Fibroblast of lung (primary cell): ENCODE measurements at regions not wholly inside any gene's neighbourhood (a gene's known extent, or its start where the extent isn't known, plus 50 kb on each side); places are given as distances from the start of the nearest gene placed in this dataset.
A peak's percentile ranks its signal among the peaks of the same experiment; 100 is the strongest.

Experiments
- DNase-seq, 2 donors: peaks; one replicate each; pipeline versions ENCODE4 v3.0.0 to v3.0.0-alpha.2; 2010; ENCODE audit warnings: low read depth in 2 of 2
- H2AFZ ChIP-seq: 2 replicates; pipeline ENCODE4 v1.5.1; 2012; ENCODE audit warnings: low read length, control low read depth, inconsistent platforms
- H3K27ac ChIP-seq: 2 replicates; pipeline ENCODE4 v1.5.1; 2011; ENCODE audit warnings: low read length, control low read depth; ENCODE audit not compliant: insufficient read depth
- H3K27me3 ChIP-seq: 2 replicates; pipeline ENCODE4 v1.5.1; 2011; ENCODE audit warnings: mild to moderate bottlenecking, low read length; ENCODE audit not compliant: control insufficient read depth, insufficient read depth
- H3K36me3 ChIP-seq: 2 replicates; pipeline ENCODE4 v1.5.1; 2011; ENCODE audit warnings: low read length; ENCODE audit not compliant: control insufficient read depth, insufficient read depth
- H3K4me1 ChIP-seq: 2 replicates; pipeline ENCODE4 v1.5.1; 2011; ENCODE audit warnings: low read length; ENCODE audit not compliant: control insufficient read depth, insufficient read depth; ENCODE audit errors: extremely low read depth
- H3K4me2 ChIP-seq: 2 replicates; pipeline ENCODE4 v1.5.1; 2011; ENCODE audit warnings: low read length, control low read depth; ENCODE audit not compliant: insufficient read depth; ENCODE audit errors: extremely low read depth
- H3K4me3 ChIP-seq, 4 experiments: fragments of 200-600 bp in 1 of 4; sonication (generic) in 1 of 4; replicated peaks in 1 of 4; 2 replicates each; pipeline ENCODE4 v1.5.1; 2011 to 2016; ENCODE audit warnings: low read length in 4 of 4, low read depth in 3 of 4, mild to moderate bottlenecking in 3 of 4, control low read depth in 2 of 4, inconsistent platforms in 1 of 4, mixed read lengths in 1 of 4; ENCODE audit not compliant: insufficient read depth in 1 of 4; ENCODE audit errors: control extremely low read depth in 1 of 4
- H3K79me2 ChIP-seq: 2 replicates; pipeline ENCODE4 v1.5.1; 2012; ENCODE audit warnings: mild to moderate bottlenecking, low read length, inconsistent platforms; ENCODE audit not compliant: control insufficient read depth, insufficient read depth
- H3K9ac ChIP-seq: 2 replicates; pipeline ENCODE4 v1.5.1; 2011; ENCODE audit warnings: mild to moderate bottlenecking, low read length, control low read depth; ENCODE audit not compliant: insufficient read depth
- H3K9me3 ChIP-seq: 2 replicates; pipeline ENCODE4 v1.5.1; 2012; ENCODE audit warnings: low read depth, low read length; ENCODE audit not compliant: control insufficient read depth, insufficient read depth
- H4K20me1 ChIP-seq: 2 replicates; pipeline ENCODE4 v1.5.1; 2011; ENCODE audit warnings: low read length; ENCODE audit not compliant: control insufficient read depth, insufficient read depth; ENCODE audit errors: extremely low read depth
- EZH2 ChIP-seq: IDR thresholded peaks from 2 replicates; pipeline ENCODE4 v1.5.1; 2012; ENCODE audit warnings: low read length, control low read depth, mild to moderate bottlenecking; ENCODE audit errors: missing control alignments
- TF ChIP-seq, protein P1 (sequence below), 2 donors: IDR thresholded peaks in 1 of 2; conservative IDR thresholded peaks in 1 of 2; 1 replicate in 1 of 2; 2 replicates in 1 of 2; pipeline ENCODE4 v1.5.1; 2011 to 2012; ENCODE audit warnings: low read length in 2 of 2, control low read depth in 1 of 2, inconsistent platforms in 1 of 2, low read depth in 1 of 2, mild to moderate bottlenecking in 1 of 2

DNA sequence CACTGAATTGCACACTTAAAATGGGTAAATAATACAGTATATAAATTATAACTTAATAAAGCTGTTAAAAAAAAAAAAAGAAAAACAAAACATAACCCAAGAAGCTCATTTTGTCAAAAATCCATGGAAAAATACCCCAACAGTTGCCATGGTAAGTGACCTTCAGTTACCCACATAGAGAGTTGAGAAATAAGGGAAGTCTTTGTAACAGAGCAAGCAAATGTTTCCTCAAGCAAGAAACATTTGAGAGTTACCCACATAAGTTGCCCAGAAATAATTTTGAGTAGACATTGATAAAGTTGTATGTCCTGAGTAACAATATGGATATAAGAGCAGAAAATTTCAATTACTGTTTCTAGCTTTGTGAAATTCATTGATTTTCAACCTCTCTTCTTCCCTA, 227.4 kb downstream of the CCDC59 start:
- Histone ChIP-seq H3K9ac (no peak overlapping the region), H3K4me1 (no peaks in the 10 kb centered on the region), H3K27ac (no peak overlapping the region), H4K20me1 (no peaks in the 10 kb centered on the region), H3K4me3 (no peak overlapping the region), H3K9me3 (no peaks in the 10 kb centered on the region), H3K36me3 (no peaks in the 10 kb centered on the region), H3K27me3 (no peaks in the 10 kb centered on the region), H3K79me2 (no peaks in the 10 kb centered on the region), H2AFZ (no peak overlapping the region), H3K4me2 (no peak overlapping the region)
- TF ChIP-seq, protein P1, sequence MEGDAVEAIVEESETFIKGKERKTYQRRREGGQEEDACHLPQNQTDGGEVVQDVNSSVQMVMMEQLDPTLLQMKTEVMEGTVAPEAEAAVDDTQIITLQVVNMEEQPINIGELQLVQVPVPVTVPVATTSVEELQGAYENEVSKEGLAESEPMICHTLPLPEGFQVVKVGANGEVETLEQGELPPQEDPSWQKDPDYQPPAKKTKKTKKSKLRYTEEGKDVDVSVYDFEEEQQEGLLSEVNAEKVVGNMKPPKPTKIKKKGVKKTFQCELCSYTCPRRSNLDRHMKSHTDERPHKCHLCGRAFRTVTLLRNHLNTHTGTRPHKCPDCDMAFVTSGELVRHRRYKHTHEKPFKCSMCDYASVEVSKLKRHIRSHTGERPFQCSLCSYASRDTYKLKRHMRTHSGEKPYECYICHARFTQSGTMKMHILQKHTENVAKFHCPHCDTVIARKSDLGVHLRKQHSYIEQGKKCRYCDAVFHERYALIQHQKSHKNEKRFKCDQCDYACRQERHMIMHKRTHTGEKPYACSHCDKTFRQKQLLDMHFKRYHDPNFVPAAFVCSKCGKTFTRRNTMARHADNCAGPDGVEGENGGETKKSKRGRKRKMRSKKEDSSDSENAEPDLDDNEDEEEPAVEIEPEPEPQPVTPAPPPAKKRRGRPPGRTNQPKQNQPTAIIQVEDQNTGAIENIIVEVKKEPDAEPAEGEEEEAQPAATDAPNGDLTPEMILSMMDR (conservative IDR thresholded peaks at IDR 0.05 in 1 of 2, IDR thresholded peaks at IDR 0.05 in 1 of 2; ENCODE audit: low read depth in 1 of 2, low read length in 2 of 2): no peak
- TF ChIP-seq EZH2: no peak
- DNase-seq: no peak

GRCh38 chr12:82124711-82125380, 233.3 kb downstream of the CCDC59 start:
- H3K4me1 ChIP-seq: no peaks in the 10 kb centered on the region
- H4K20me1 ChIP-seq: no peaks in the 10 kb centered on the region
- H3K79me2 ChIP-seq: no peaks in the 10 kb centered on the region
- H2AFZ ChIP-seq: no peak overlapping the region
- no peak for TF ChIP-seq EZH2
- TF ChIP-seq, protein P1 (conservative IDR thresholded peaks at IDR 0.05 in 1 of 2, IDR thresholded peaks at IDR 0.05 in 1 of 2; ENCODE audit: low read depth in 1 of 2, low read length in 2 of 2): no peak
- no peak overlapping the region for H3K27ac ChIP-seq
- H3K4me3 ChIP-seq: no peak overlapping the region
- no peaks in the 10 kb centered on the region for H3K36me3 ChIP-seq
- no peaks in the 10 kb centered on the region for H3K27me3 ChIP-seq
- no peaks in the 10 kb centered on the region for H3K9me3 ChIP-seq
- no peak overlapping the region for H3K4me2 ChIP-seq
- H3K9ac ChIP-seq: no peak overlapping the region
- peak in 1 of 2 donors; percentile 70 for DNase-seq

DNA sequence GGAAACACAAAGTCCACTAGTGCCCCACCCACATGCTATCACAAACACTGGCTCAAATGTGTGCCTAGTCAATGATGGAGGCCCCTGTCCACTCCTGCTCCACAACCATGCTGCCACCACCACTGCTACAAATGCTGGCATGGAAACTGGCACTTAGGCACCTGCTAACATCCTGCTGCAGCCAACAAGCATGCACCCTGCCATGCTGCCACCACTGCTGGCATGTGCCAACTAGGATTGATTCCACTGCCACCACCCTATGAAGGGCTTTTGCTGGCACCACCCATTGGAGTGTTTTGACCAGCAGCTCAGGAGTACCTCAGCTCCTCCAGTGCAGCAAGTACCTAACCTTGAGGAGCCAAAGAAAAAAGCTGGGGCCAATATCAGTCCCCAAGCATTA, 236.6 kb downstream of the CCDC59 start:
- Histone ChIP-seq H3K27ac (no peak overlapping the region), H3K4me3 (no peak overlapping the region), H3K79me2 (no peaks in the 10 kb centered on the region), H4K20me1 (no peaks in the 10 kb centered on the region), H3K27me3 (no peaks in the 10 kb centered on the region), H3K36me3 (no peaks in the 10 kb centered on the region), H2AFZ (no peak overlapping the region), H3K9ac (no peak overlapping the region), H3K4me2 (no peak overlapping the region), H3K9me3 (no peaks in the 10 kb centered on the region), H3K4me1 (no peaks in the 10 kb centered on the region)
- TF ChIP-seq, protein P1 (conservative IDR thresholded peaks at IDR 0.05 in 1 of 2, IDR thresholded peaks at IDR 0.05 in 1 of 2; ENCODE audit: low read depth in 1 of 2, low read length in 2 of 2): no peak
- TF ChIP-seq EZH2: no peak
- DNase-seq: no peak
